Muscle layer of duodenum (tissue), 2 donors: ENCODE measurements at regions not wholly inside any gene's neighbourhood (a gene's known extent, or its start where the extent isn't known, plus 50 kb on each side); places are given as distances from the start of the nearest gene placed in this dataset.
"Not testable (repeated sequence)": the region's sequence is repeated elsewhere in the genome, so short reads cannot be mapped to it uniquely, and the experiment has no call there.

Source experiments
- H3K27ac ChIP-seq: one replicate; pipeline ENCODE4 v1.7.0; 2013; ENCODE audit warnings: mild to moderate bottlenecking, low read length
- H3K27me3 ChIP-seq: one replicate; pipeline ENCODE4 v1.7.0; 2013; ENCODE audit warnings: low read depth, mild to moderate bottlenecking, control low read depth, low read length
- H3K36me3 ChIP-seq, 2 donors: one replicate each; pipeline ENCODE4 v1.7.0; 2013; ENCODE audit warnings: low read length in 2 of 2, control low read depth in 1 of 2, mild to moderate bottlenecking in 1 of 2; ENCODE audit not compliant: insufficient read depth in 2 of 2, control insufficient read depth in 1 of 2
- H3K4me1 ChIP-seq, 2 donors: one replicate each; pipeline ENCODE4 v1.7.0; 2013; ENCODE audit warnings: low read length in 2 of 2, mild to moderate bottlenecking in 2 of 2, control low read depth in 1 of 2, moderate library complexity in 1 of 2; ENCODE audit not compliant: insufficient read depth in 2 of 2, control insufficient read depth in 1 of 2
- H3K4me3 ChIP-seq, 2 donors: one replicate each; pipeline ENCODE4 v1.7.0; 2013; ENCODE audit warnings: low read length in 2 of 2, low read depth in 1 of 2, mild to moderate bottlenecking in 1 of 2
- H3K9me3 ChIP-seq, 2 donors: one replicate each; pipeline ENCODE4 v1.7.0; 2013; ENCODE audit warnings: low read length in 2 of 2, control low read depth in 1 of 2, mild to moderate bottlenecking in 1 of 2; ENCODE audit not compliant: control insufficient read depth in 1 of 2
- donor health status: healthy.

GRCh38 chr7:54187886-54188685 lies 354.1 kb upstream of the VSTM2A start:
- Histone ChIP-seq H3K9me3 (no peaks in the 10 kb centered on the region), H3K4me1 (no peaks in the 10 kb centered on the region), H3K36me3 (no peaks in the 10 kb centered on the region), H3K27me3 (no peaks in the 10 kb centered on the region), H3K4me3 (no peak overlapping the region), H3K27ac (no peak overlapping the region)

DNA sequence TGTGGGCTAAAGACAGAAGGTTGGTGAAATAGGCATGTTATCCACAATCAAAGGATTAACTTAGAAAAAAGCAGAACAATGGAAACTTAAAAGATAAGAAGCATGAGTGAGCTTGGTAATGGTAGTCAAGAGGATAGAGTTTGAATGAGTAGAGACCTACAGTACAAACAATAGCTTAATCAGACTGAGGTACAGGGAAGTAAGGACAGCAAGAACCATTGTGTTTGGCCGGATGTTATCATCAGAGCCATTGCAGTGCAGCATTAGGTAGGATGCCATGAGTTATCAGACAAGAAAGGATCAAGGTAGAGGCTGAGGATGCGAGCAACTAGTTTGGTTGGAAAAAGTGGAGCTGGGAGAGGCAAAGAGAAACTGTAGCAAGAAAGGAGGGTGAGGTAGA lies 353.3 kb upstream of the VSTM2A start:
- H3K36me3 ChIP-seq = no peaks in the 10 kb centered on the region
- no peaks in the 10 kb centered on the region for H3K9me3 ChIP-seq
- H3K4me3 ChIP-seq = no peak overlapping the region
- H3K4me1 ChIP-seq = no peaks in the 10 kb centered on the region
- H3K27ac ChIP-seq = no peak overlapping the region
- no peaks in the 10 kb centered on the region for H3K27me3 ChIP-seq

DNA sequence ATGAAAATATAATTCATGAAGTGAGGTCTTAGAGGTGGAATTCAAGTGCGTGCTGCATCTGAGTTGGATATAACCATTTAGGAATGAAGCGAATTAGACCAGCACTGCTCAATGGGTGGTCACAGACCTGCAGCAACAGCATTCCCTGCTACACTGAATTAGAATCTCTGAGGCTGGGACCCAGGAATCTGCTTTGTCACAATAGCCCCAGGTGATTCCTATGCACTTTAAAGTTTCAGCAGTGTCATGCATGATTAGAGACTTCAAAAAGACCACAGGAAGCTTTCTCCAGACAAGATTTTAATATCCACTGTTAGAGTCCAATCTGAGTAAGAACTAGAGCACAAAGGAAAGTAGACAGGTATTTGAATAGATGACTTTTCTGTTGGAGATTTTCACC lies 352.8 kb upstream of the VSTM2A start:
- no peak overlapping the region for H3K4me3 ChIP-seq
- H3K9me3 ChIP-seq = no peaks in the 10 kb centered on the region
- no peaks in the 10 kb centered on the region for H3K4me1 ChIP-seq
- no peaks in the 10 kb centered on the region for H3K27me3 ChIP-seq
- no peaks in the 10 kb centered on the region for H3K36me3 ChIP-seq
- H3K27ac ChIP-seq = no peak overlapping the region

DNA sequence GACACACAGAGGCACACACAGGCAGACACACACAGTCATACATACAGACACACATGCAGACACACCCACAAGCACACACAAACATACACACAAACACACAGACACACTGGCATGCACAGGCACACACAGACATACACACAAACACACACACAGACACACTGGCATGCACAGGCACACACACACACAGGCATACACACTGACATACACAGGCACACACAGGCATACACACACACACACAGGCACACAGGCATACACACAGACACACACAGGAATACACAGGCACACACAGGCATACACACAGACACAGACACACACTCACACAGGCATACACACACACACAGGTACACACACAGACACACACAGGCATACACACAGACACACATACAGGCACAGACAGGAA lies 340.7 kb upstream of the VSTM2A start:
- Histone ChIP-seq H3K36me3 (no peaks in the 10 kb centered on the region), H3K9me3 (peaks cover 0 to 9% of the 10 kb centered on the region in 2 donors), H3K4me1 (no peaks in the 10 kb centered on the region), H3K27me3 (no peaks in the 10 kb centered on the region), H3K4me3 (no peak overlapping the region), H3K27ac (no peak overlapping the region)

GRCh38 chr7:54215424-54215823 lies 326.8 kb upstream of the VSTM2A start:
- H3K27ac ChIP-seq = no peak overlapping the region
- no peaks in the 10 kb centered on the region for H3K27me3 ChIP-seq
- no peak overlapping the region for H3K4me3 ChIP-seq
- no peaks in the 10 kb centered on the region for H3K36me3 ChIP-seq
- H3K4me1 ChIP-seq = no peaks in the 10 kb centered on the region
- peaks cover 5 to 19% of the 10 kb centered on the region in 2 donors for H3K9me3 ChIP-seq

DNA sequence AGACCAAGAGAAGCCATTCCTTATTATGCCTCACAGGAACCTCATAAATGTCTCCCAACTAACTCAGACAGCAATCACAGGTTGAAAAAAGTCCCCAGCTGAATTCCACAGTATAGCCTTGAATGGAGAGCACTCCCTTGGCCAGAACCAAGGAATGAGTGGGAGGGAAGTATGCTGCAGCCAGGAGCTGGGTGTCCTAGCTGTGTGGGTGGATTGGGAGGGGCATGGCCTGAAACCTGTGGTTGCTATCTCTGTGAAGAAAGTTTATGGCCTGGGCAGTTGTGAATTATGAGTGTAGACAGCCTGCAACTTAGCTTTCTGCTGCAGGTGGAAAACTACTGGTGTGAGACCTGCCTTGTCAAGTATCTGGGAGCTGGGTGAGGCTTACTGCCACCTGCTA lies 316.1 kb upstream of the VSTM2A start:
- not testable (repeated sequence) for H3K36me3 ChIP-seq, H3K27ac ChIP-seq, H3K4me1 ChIP-seq, H3K4me3 ChIP-seq, H3K9me3 ChIP-seq, H3K27me3 ChIP-seq

DNA sequence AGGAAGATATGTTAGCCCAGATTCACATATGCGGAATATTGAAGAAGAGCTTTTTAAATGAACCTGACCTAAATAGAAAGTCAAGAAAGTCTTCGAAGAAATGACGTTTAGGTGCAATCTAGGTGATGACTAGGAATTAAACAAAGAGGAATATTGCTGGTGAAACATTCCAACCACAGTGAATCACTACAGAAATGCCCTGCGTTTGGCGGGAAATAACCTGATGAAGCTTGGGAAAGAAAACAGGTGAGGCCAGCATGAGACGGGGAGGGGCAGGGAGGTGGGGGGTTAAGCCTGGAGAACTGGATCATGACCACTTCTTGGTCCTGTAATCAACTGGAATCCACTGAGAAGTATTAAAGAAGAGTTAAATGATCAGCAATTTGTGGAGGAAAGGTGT lies 299.4 kb upstream of the VSTM2A start:
- Histone ChIP-seq H3K4me1 (no peaks in the 10 kb centered on the region), H3K4me3 (no peak overlapping the region), H3K27ac (no peak overlapping the region), H3K36me3 (no peaks in the 10 kb centered on the region), H3K27me3 (no peaks in the 10 kb centered on the region), H3K9me3 (no peaks in the 10 kb centered on the region)

DNA sequence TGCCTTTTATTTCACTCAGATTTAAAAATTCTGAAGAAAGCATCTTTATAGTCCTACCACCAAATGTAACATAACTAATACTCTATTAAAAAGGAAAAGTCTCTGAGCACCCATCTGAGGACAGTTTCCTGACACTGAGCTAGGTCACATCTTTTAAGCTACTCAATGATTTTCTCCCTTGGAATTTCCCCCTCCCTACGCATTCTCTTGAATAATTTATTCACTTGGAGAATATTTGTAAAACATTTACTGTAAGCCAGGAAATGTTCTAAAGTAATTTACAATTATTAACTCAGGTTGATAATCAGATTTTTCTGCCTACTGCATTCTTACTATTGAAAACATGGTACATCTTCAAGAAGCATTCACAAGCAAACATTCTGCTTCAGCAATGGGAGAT lies 297.2 kb upstream of the VSTM2A start:
- Histone ChIP-seq H3K9me3 (peaks cover 0 to 3% of the 10 kb centered on the region in 2 donors), H3K27ac (no peak overlapping the region), H3K36me3 (no peaks in the 10 kb centered on the region), H3K4me1 (no peaks in the 10 kb centered on the region), H3K27me3 (no peaks in the 10 kb centered on the region), H3K4me3 (no peak overlapping the region)

- Histone ChIP-seq H3K4me3 (no peak overlapping the region), H3K9me3 (peaks cover 0 to 3% of the 10 kb centered on the region in 2 donors), H3K27ac (no peak overlapping the region), H3K27me3 (no peaks in the 10 kb centered on the region), H3K36me3 (no peaks in the 10 kb centered on the region), H3K4me1 (no peaks in the 10 kb centered on the region)
Observed at GRCh38 chr7:54249686-54250085, 292.5 kb upstream of the VSTM2A start.

GRCh38 chr7:54252256-54253035 lies 289.7 kb upstream of the VSTM2A start:
- no peaks in the 10 kb centered on the region for H3K4me1 ChIP-seq
- H3K27me3 ChIP-seq = no peaks in the 10 kb centered on the region
- H3K36me3 ChIP-seq = no peaks in the 10 kb centered on the region
- H3K9me3 ChIP-seq = peaks cover 0 to 3% of the 10 kb centered on the region in 2 donors
- no peak overlapping the region for H3K4me3 ChIP-seq
- H3K27ac ChIP-seq = no peak overlapping the region

- Histone ChIP-seq H3K4me3 (no peak overlapping the region), H3K9me3 (peaks cover 0 to 3% of the 10 kb centered on the region in 2 donors), H3K36me3 (no peaks in the 10 kb centered on the region), H3K27ac (no peak overlapping the region), H3K4me1 (no peaks in the 10 kb centered on the region), H3K27me3 (no peaks in the 10 kb centered on the region)
Observed at GRCh38 chr7:54253036-54253373, 289.2 kb upstream of the VSTM2A start.
